AG04450 (cell line): ENCODE measurements at regions not wholly inside any gene's neighbourhood (a gene's known extent, or its start where the extent isn't known, plus 50 kb on each side); places are given as distances from the start of the nearest gene placed in this dataset.

ENCODE experiments used
- CTCF ChIA-PET: fragments of 300-600, 350-600 bp; formaldehyde crosslinking; extraction: SDS; loops from one replicate; lab custom pipeline; 2022; ENCODE audit warnings: antibody characterized with exemption, inconsistent platforms; lab: Charles Lee
- POLR2A ChIA-PET: fragments of 350-600 bp; formaldehyde crosslinking; extraction: SDS; loops from one replicate; lab custom pipeline; 2021; ENCODE audit warnings: antibody characterized with exemption, inconsistent platforms; lab: Yijun Ruan, JAX
- DNase-seq: peaks from one replicate; pipeline ENCODE4 v3.0.0-alpha.2; 2011; ENCODE audit warnings: low read depth, low spot score
- H3K27ac ChIP-seq: one replicate; pipeline ENCODE4 v1.5.1; 2012; ENCODE audit warnings: low read depth, low read length, control low read depth
- H3K27me3 ChIP-seq: one replicate; pipeline ENCODE4 v1.6.0; 2012; ENCODE audit warnings: low read length; ENCODE audit not compliant: control insufficient read depth, insufficient read depth
- H3K4me3 ChIP-seq: 2 replicates; pipeline ENCODE4 v1.5.1; 2011; ENCODE audit warnings: mild to moderate bottlenecking, low read depth, low read length, control low read depth
- H3K9me3 ChIP-seq: 2 replicates; pipeline ENCODE4 v1.5.1; 2012; ENCODE audit warnings: low read length; ENCODE audit not compliant: control insufficient read depth, insufficient read depth
- CTCF ChIP-seq: IDR thresholded peaks from 2 replicates; pipeline ENCODE4 v1.5.1; 2011; ENCODE audit warnings: low read depth, low read length, control low read depth, inconsistent platforms

- no peak overlapping the region for H3K27ac ChIP-seq
- ChIA-PET POLR2A (interaction anchor here (0.7 kb wide), 1 partner anchor 9 kb away, joined by 13 read pairs; no protein-coding TSS in a partner anchor), CTCF (interaction anchor here (0.6 kb wide), 1 partner anchor 948 kb away, joined by 5 read pairs; no protein-coding TSS in a partner anchor)
- no peak overlapping the region for H3K4me3 ChIP-seq
- no peaks in the 10 kb centered on the region for H3K27me3 ChIP-seq
- no peak for DNase-seq
- no peak for TF ChIP-seq CTCF
- H3K9me3 ChIP-seq = peaks cover 82% of the 10 kb centered on the region
These were observed 299.9 kb upstream of the SALL3 start for GRCh38 chr18:78679613-78680260.

GRCh38 chr18:78681396-78681795 lies 298.2 kb upstream of the SALL3 start:
- POLR2A ChIA-PET = no interaction called here
- no peaks in the 10 kb centered on the region for H3K27me3 ChIP-seq
- CTCF ChIA-PET = no interaction called here
- no peak overlapping the region for H3K4me3 ChIP-seq
- DNase-seq = no peak
- peaks cover 79% of the 10 kb centered on the region for H3K9me3 ChIP-seq
- TF ChIP-seq CTCF = no peak
- no peak overlapping the region for H3K27ac ChIP-seq

- no peak overlapping the region for H3K4me3 ChIP-seq
- peaks cover 77% of the 10 kb centered on the region for H3K9me3 ChIP-seq
These were observed 297.7 kb upstream of the SALL3 start for GRCh38 chr18:78681934-78682333.

GRCh38 chr18:78682716-78683115 lies 296.9 kb upstream of the SALL3 start:
- CTCF ChIA-PET = no interaction called here
- POLR2A ChIA-PET = no interaction called here
- Histone ChIP-seq H3K27ac (no peak overlapping the region), H3K27me3 (no peaks in the 10 kb centered on the region), H3K4me3 (no peak overlapping the region), H3K9me3 (peaks cover 77% of the 10 kb centered on the region)
- DNase-seq = no peak
- no peak for TF ChIP-seq CTCF

More at GRCh38 chr18:78681934-78682333, 297.7 kb upstream of the SALL3 start:
- no peaks in the 10 kb centered on the region for H3K27me3 ChIP-seq
- POLR2A ChIA-PET = no interaction called here
- no peak overlapping the region for H3K27ac ChIP-seq
- no peak for DNase-seq
- CTCF ChIA-PET = no interaction called here
- no peak for TF ChIP-seq CTCF

GRCh38 chr18:78683191-78684010 lies 296.2 kb upstream of the SALL3 start:
- CTCF ChIA-PET = no interaction called here
- TF ChIP-seq CTCF = no peak
- no peak overlapping the region for H3K27ac ChIP-seq
- H3K4me3 ChIP-seq = no peak overlapping the region
- peaks cover 77% of the 10 kb centered on the region for H3K9me3 ChIP-seq
- no peak for DNase-seq
- no peaks in the 10 kb centered on the region for H3K27me3 ChIP-seq
- POLR2A ChIA-PET = no interaction called here
